ENCODE measurements at regions not wholly inside any gene's neighbourhood (a gene's known extent, or its start where the extent isn't known, plus 50 kb on each side); places are given as distances from the start of the nearest gene placed in this dataset.
"Not testable (repeated sequence)": the region's sequence is repeated elsewhere in the genome, so short reads cannot be mapped to it uniquely, and the experiment has no call there.

- Mint-ChIP-seq H3K9me3 (no peaks in the 10 kb centered on the region), H3K27ac (no peak overlapping the region), H3K27me3 (peaks cover 30% of the 10 kb centered on the region), H3K36me3 (peaks cover 1% of the 10 kb centered on the region), H3K4me3 (no peak overlapping the region), H3K4me1 (peaks cover 16% of the 10 kb centered on the region)
- ATAC-seq (ENCODE audit: low read depth) (no peak), DNase-seq (ENCODE audit: low spot score in 2 of 2) (no peak)
Measured at GRCh38 chr2:236370847-236371409, 106.7 kb upstream of the ASB18 start.

- Mint-ChIP-seq H3K27me3 (peaks cover 19% of the 10 kb centered on the region), H3K9me3 (no peaks in the 10 kb centered on the region), H3K4me3 (no peak overlapping the region), H3K27ac (no peak overlapping the region), H3K36me3 (peaks cover 1% of the 10 kb centered on the region), H3K4me1 (no peaks in the 10 kb centered on the region)
- ATAC-seq (ENCODE audit: low read depth), result no peak
- DNase-seq (ENCODE audit: low spot score in 2 of 2), result no peak
Measured at GRCh38 chr2:236375973-236376476, 111.8 kb upstream of the ASB18 start.

GRCh38 chr2:236376566-236377244 lies 112.5 kb upstream of the ASB18 start:
- H3K27me3 Mint-ChIP-seq, result peaks cover 18% of the 10 kb centered on the region
- no peak overlapping the region for H3K27ac Mint-ChIP-seq
- no peaks in the 10 kb centered on the region for H3K9me3 Mint-ChIP-seq
- H3K4me1 Mint-ChIP-seq, result no peaks in the 10 kb centered on the region
- no peak overlapping the region for H3K4me3 Mint-ChIP-seq
- H3K36me3 Mint-ChIP-seq, result peaks cover 1% of the 10 kb centered on the region
- DNase-seq (ENCODE audit: low spot score in 2 of 2), result no peak
- no peak for ATAC-seq (ENCODE audit: low read depth)

- DNase-seq (ENCODE audit: low spot score in 2 of 2), result no peak
- Mint-ChIP-seq H3K4me1 (no peaks in the 10 kb centered on the region), H3K9me3 (peaks cover 4% of the 10 kb centered on the region), H3K36me3 (peaks cover 2% of the 10 kb centered on the region), H3K27ac (no peak overlapping the region), H3K4me3 (no peak overlapping the region), H3K27me3 (peaks cover 12% of the 10 kb centered on the region)
- ATAC-seq (ENCODE audit: low read depth), result no peak
Measured at GRCh38 chr2:236380051-236380612, 115.9 kb upstream of the ASB18 start.

- DNase-seq (ENCODE audit: low spot score in 2 of 2); H3K4me1 Mint-ChIP-seq; H3K4me3 Mint-ChIP-seq; ATAC-seq (ENCODE audit: low read depth); H3K9me3 Mint-ChIP-seq; H3K27me3 Mint-ChIP-seq; H3K27ac Mint-ChIP-seq; H3K36me3 Mint-ChIP-seq: not testable (repeated sequence)
Measured at GRCh38 chr2:236381253-236381652, 117.0 kb upstream of the ASB18 start.

- H3K4me1 Mint-ChIP-seq; H3K27ac Mint-ChIP-seq; ATAC-seq (ENCODE audit: low read depth); H3K27me3 Mint-ChIP-seq; H3K9me3 Mint-ChIP-seq; H3K36me3 Mint-ChIP-seq; H3K4me3 Mint-ChIP-seq; DNase-seq (ENCODE audit: low spot score in 2 of 2): not testable (repeated sequence)
Measured at GRCh38 chr2:236389284-236390216, 125.3 kb upstream of the ASB18 start.

- H3K4me3 Mint-ChIP-seq, result no peak overlapping the region
- no peaks in the 10 kb centered on the region for H3K9me3 Mint-ChIP-seq
- no peak overlapping the region for H3K27ac Mint-ChIP-seq
- peaks cover 9% of the 10 kb centered on the region for H3K27me3 Mint-ChIP-seq
- no peak for ATAC-seq (ENCODE audit: low read depth)
- no peaks in the 10 kb centered on the region for H3K4me1 Mint-ChIP-seq
- peaks cover 1% of the 10 kb centered on the region for H3K36me3 Mint-ChIP-seq
- no peak for DNase-seq (ENCODE audit: low spot score in 2 of 2)
Measured at GRCh38 chr2:236393101-236393500, 128.9 kb upstream of the ASB18 start.

- peaks cover 1% of the 10 kb centered on the region for H3K36me3 Mint-ChIP-seq
- H3K27ac Mint-ChIP-seq, result no peak overlapping the region
- H3K4me1 Mint-ChIP-seq, result no peaks in the 10 kb centered on the region
- no peak for ATAC-seq (ENCODE audit: low read depth)
- H3K27me3 Mint-ChIP-seq, result peaks cover 9% of the 10 kb centered on the region
- no peak overlapping the region for H3K4me3 Mint-ChIP-seq
- DNase-seq (ENCODE audit: low spot score in 2 of 2), result no peak
- H3K9me3 Mint-ChIP-seq, result no peaks in the 10 kb centered on the region
Measured at GRCh38 chr2:236393581-236393980, 129.4 kb upstream of the ASB18 start.

GRCh38 chr2:236394571-236394970 lies 130.4 kb upstream of the ASB18 start:
- Mint-ChIP-seq H3K27ac (no peak overlapping the region), H3K9me3 (no peaks in the 10 kb centered on the region), H3K4me1 (no peaks in the 10 kb centered on the region), H3K36me3 (peaks cover under 1% of the 10 kb centered on the region), H3K4me3 (no peak overlapping the region), H3K27me3 (peaks cover 9% of the 10 kb centered on the region)
- ATAC-seq (ENCODE audit: low read depth), result no peak
- DNase-seq (ENCODE audit: low spot score in 2 of 2), result no peak

GRCh38 chr2:236395067-236395466 lies 130.9 kb upstream of the ASB18 start:
- ATAC-seq (ENCODE audit: low read depth), result no peak

GRCh38 chr2:236396818-236397350 lies 132.7 kb upstream of the ASB18 start:
- Mint-ChIP-seq H3K27ac (no peak overlapping the region), H3K27me3 (peaks cover 13% of the 10 kb centered on the region), H3K4me3 (no peak overlapping the region), H3K9me3 (no peaks in the 10 kb centered on the region), H3K4me1 (peaks cover 5% of the 10 kb centered on the region), H3K36me3 (no peaks in the 10 kb centered on the region)
- no peak for DNase-seq (ENCODE audit: low spot score in 2 of 2)
- ATAC-seq (ENCODE audit: low read depth), result no peak

More at GRCh38 chr2:236395067-236395466, 130.9 kb upstream of the ASB18 start:
- no peak overlapping the region for H3K27ac Mint-ChIP-seq
- no peak overlapping the region for H3K4me3 Mint-ChIP-seq
- H3K9me3 Mint-ChIP-seq, result no peaks in the 10 kb centered on the region
- no peak for DNase-seq (ENCODE audit: low spot score in 2 of 2)
- no peaks in the 10 kb centered on the region for H3K4me1 Mint-ChIP-seq
- no peaks in the 10 kb centered on the region for H3K36me3 Mint-ChIP-seq
- peaks cover 11% of the 10 kb centered on the region for H3K27me3 Mint-ChIP-seq

- no peak for DNase-seq (ENCODE audit: low spot score in 2 of 2)
- H3K36me3 Mint-ChIP-seq, result no peaks in the 10 kb centered on the region
- H3K9me3 Mint-ChIP-seq, result no peaks in the 10 kb centered on the region
- peaks cover 13% of the 10 kb centered on the region for H3K27me3 Mint-ChIP-seq
- H3K27ac Mint-ChIP-seq, result no peak overlapping the region
- H3K4me3 Mint-ChIP-seq, result no peak overlapping the region
- peaks cover 11% of the 10 kb centered on the region for H3K4me1 Mint-ChIP-seq
- no peak for ATAC-seq (ENCODE audit: low read depth)
Measured at GRCh38 chr2:236397681-236398080, 133.5 kb upstream of the ASB18 start.

GRCh38 chr2:236399409-236399808 lies 135.2 kb upstream of the ASB18 start:
- ATAC-seq (ENCODE audit: low read depth) (no peak), DNase-seq (ENCODE audit: low spot score in 2 of 2) (no peak)
- H3K36me3 Mint-ChIP-seq, result no peaks in the 10 kb centered on the region
- no peaks in the 10 kb centered on the region for H3K9me3 Mint-ChIP-seq
- no peak overlapping the region for H3K27ac Mint-ChIP-seq
- H3K27me3 Mint-ChIP-seq, result peaks cover 17% of the 10 kb centered on the region
- no peak overlapping the region for H3K4me3 Mint-ChIP-seq
- peaks cover 16% of the 10 kb centered on the region for H3K4me1 Mint-ChIP-seq
